Left ventricle myocardium superior (tissue), 1 donor: ENCODE measurements at regions not wholly inside any gene's neighbourhood (a gene's known extent, or its start where the extent isn't known, plus 50 kb on each side); places are given as distances from the start of the nearest gene placed in this dataset.
A peak's percentile ranks its signal among the peaks of the same experiment; 100 is the strongest.
"Not testable (repeated sequence)": the region's sequence is repeated elsewhere in the genome, so short reads cannot be mapped to it uniquely, and the experiment has no call there.

Source experiments
- ATAC-seq: fragments of 200-7000 bp; cut with Tn5 transposase; one replicate; pipeline ENCODE4 v1.9.1; 2020; ENCODE audit warnings: mild to moderate bottlenecking, moderate library complexity
- DNase-seq: peaks from one replicate; pipeline ENCODE4 v3.0.0-alpha.2; 2020
- intact Hi-C: fragments of 100-400 bp; cut with micrococcal nuclease; formaldehyde crosslinking; loops from one replicate; pipeline ENCODE4 v1.11.0; 2022
- donor health status: DM: no; HTN: yes; CAD: no; lungs with severe emphysema.

GRCh38 chr20:54352541-54352940 is 122.9 kb upstream of the DOK5 start:
- ATAC-seq, DNase-seq, intact Hi-C loops: not testable (repeated sequence)

GRCh38 chr20:54353292-54353691 is 122.1 kb upstream of the DOK5 start:
- ATAC-seq (no peak), DNase-seq (no peak)
- intact Hi-C loops = no loop called here

- DNase-seq (no peak), ATAC-seq (no peak)
- intact Hi-C loops = no loop called here
These were observed 119.6 kb upstream of the DOK5 start for GRCh38 chr20:54355631-54356280.

GRCh38 chr20:54356801-54357200 is 118.6 kb upstream of the DOK5 start:
- ATAC-seq = no peak

GRCh38 chr20:54361475-54361874 is 113.9 kb upstream of the DOK5 start:
- DNase-seq (no peak), ATAC-seq (no peak)
- intact Hi-C loops = no loop called here

More at GRCh38 chr20:54356801-54357200, 118.6 kb upstream of the DOK5 start:
- DNase-seq = no peak
- intact Hi-C loops = no loop called here

- intact Hi-C loops = no loop called here
- DNase-seq (no peak), ATAC-seq (no peak)
These were observed 113.1 kb upstream of the DOK5 start for GRCh38 chr20:54362283-54362682.

- intact Hi-C loops = no loop called here
- DNase-seq = no peak
These were observed 111.0 kb upstream of the DOK5 start for GRCh38 chr20:54364365-54364764.

GRCh38 chr20:54364919-54365318 is 110.5 kb upstream of the DOK5 start:
- ATAC-seq (no peak), DNase-seq (no peak)
- intact Hi-C loops = no loop called here

More at GRCh38 chr20:54364365-54364764, 111.0 kb upstream of the DOK5 start:
- ATAC-seq = no peak

GRCh38 chr20:54366669-54367344 is 108.6 kb upstream of the DOK5 start:
- intact Hi-C loops = no loop called here
- DNase-seq (no peak), ATAC-seq (no peak)

GRCh38 chr20:54368570-54368969 is 106.8 kb upstream of the DOK5 start:
- intact Hi-C loops = no loop called here
- DNase-seq (no peak), ATAC-seq (no peak)

GRCh38 chr20:54372313-54372712 is 103.1 kb upstream of the DOK5 start:
- no peak for ATAC-seq
- intact Hi-C loops = no loop called here
- no peak for DNase-seq

GRCh38 chr20:54377992-54378773 is 97.2 kb upstream of the DOK5 start:
- intact Hi-C loops = no loop called here
- ATAC-seq (no peak), DNase-seq (no peak)

- ATAC-seq (no peak), DNase-seq (no peak)
- intact Hi-C loops = no loop called here
These were observed 95.4 kb upstream of the DOK5 start for GRCh38 chr20:54379893-54380584.

GRCh38 chr20:54382419-54382818 is 93.0 kb upstream of the DOK5 start:
- intact Hi-C loops = no loop called here
- ATAC-seq = no peak
- DNase-seq = no peak

- ATAC-seq (no peak), DNase-seq (no peak)
- intact Hi-C loops = no loop called here
These were observed 89.6 kb upstream of the DOK5 start for GRCh38 chr20:54385746-54386145.

- DNase-seq (peak; percentile 28), ATAC-seq (peak; percentile 39)
- intact Hi-C loops = no loop called here
These were observed 85.7 kb upstream of the DOK5 start for GRCh38 chr20:54389596-54390280.

GRCh38 chr20:54397292-54398140 is 77.9 kb upstream of the DOK5 start:
- no peak for DNase-seq
- intact Hi-C loops = no loop called here
- no peak for ATAC-seq

GRCh38 chr20:54398814-54399213 is 76.6 kb upstream of the DOK5 start:
- intact Hi-C loops = no loop called here
- DNase-seq = no peak
- no peak for ATAC-seq
